ENCODE measurements at regions not wholly inside any gene's neighbourhood (a gene's known extent, or its start where the extent isn't known, plus 50 kb on each side); places are given as distances from the start of the nearest gene placed in this dataset.
A peak's percentile ranks its signal among the peaks of the same experiment; 100 is the strongest.

DNA sequence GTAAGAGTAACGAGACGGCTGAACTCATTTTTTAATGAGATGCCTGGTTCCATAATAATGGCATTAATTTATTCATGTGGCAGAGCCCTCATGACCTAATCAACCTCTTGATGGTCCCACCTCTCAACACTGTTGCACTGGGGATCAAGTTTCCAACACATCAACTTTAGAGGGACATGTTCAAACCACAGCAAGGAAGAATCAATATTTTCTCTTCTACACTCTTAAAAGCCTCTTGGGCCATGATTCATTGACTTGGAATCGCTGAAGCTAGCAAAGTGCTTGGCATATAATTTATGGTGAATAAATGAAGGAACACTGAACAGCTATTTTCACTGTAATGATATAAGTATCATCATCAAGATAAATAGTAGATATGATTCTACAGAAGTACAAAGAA lies 333.0 kb downstream of the TNS1 start:
- H3K27me3 Mint-ChIP-seq: peaks cover under 1% of the 10 kb centered on the region
- POLR2A ChIA-PET: no interaction called here
- CTCF ChIA-PET: no interaction called here
- intact Hi-C loops (cut with DNase I, micrococcal nuclease): no loop called here
- no peaks in the 10 kb centered on the region for H3K36me3 Mint-ChIP-seq (ENCODE audit: low read depth)
- no peaks in the 10 kb centered on the region for H3K9me3 Mint-ChIP-seq (ENCODE audit: low read depth)
- peaks cover 7% of the 10 kb centered on the region for H3K4me1 Mint-ChIP-seq
- no peak overlapping the region for H3K4me3 Mint-ChIP-seq
- no peak overlapping the region for H3K27ac Mint-ChIP-seq
- DNase-seq: no peak
- ATAC-seq: no peak

GRCh38 chr2:217667512-217667911 lies 335.3 kb downstream of the TNS1 start:
- peaks cover 2% of the 10 kb centered on the region for H3K27me3 Mint-ChIP-seq
- no peak for ATAC-seq
- H3K36me3 Mint-ChIP-seq (ENCODE audit: low read depth): no peaks in the 10 kb centered on the region
- ChIA-PET CTCF (interaction anchor here (0.7 to 1.8 kb wide), 3 partner anchors 16 to 1037 kb away, joined by 3 to 11 read pairs (median 3); no protein-coding TSS in a partner anchor), POLR2A (no interaction called here)
- H3K4me1 Mint-ChIP-seq: peaks cover 14% of the 10 kb centered on the region
- DNase-seq: no peak
- intact Hi-C loops (cut with DNase I, micrococcal nuclease): no loop called here
- no peak overlapping the region for H3K4me3 Mint-ChIP-seq
- H3K27ac Mint-ChIP-seq: no peak overlapping the region
- no peaks in the 10 kb centered on the region for H3K9me3 Mint-ChIP-seq (ENCODE audit: low read depth)

DNA sequence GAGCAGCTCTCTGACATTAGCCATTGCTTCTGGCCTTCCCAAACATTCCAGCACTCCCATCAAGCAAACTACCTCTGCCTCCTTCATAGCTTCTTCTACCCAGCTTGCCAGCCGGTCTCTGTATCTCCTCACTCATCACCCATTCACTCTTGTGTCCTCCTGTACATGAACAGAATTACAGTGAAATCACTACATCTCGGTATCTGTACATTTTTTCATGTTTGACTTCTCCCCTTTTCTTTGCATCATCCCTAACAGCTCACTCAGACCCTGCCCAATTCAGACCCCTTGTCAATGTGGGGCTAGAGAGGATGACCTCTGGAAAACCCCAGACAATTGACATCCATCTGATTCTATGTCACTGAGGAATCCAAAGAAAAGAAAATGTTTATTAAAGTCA lies 335.8 kb downstream of the TNS1 start:
- ChIA-PET CTCF (interaction anchor here (0.7 to 1.8 kb wide), 5 partner anchors 14 to 1037 kb away, joined by 3 to 11 read pairs (median 3); no protein-coding TSS in a partner anchor), POLR2A (no interaction called here)
- Mint-ChIP-seq H3K27ac (peak overlapping the region; percentile 8), H3K36me3 (ENCODE audit: low read depth) (no peaks in the 10 kb centered on the region), H3K4me3 (no peak overlapping the region), H3K4me1 (peaks cover 14% of the 10 kb centered on the region), H3K27me3 (peaks cover 2% of the 10 kb centered on the region), H3K9me3 (ENCODE audit: low read depth) (no peaks in the 10 kb centered on the region)
- intact Hi-C loops (cut with DNase I, micrococcal nuclease): no loop called here
- ATAC-seq (no peak), DNase-seq (no peak)

- ATAC-seq (peak; percentile 73), DNase-seq (peak; percentile 24)
- CTCF ChIA-PET: interaction anchor here (0.6 to 1.8 kb wide), 5 partner anchors 13 to 1002 kb away, joined by 3 to 11 read pairs (median 3); no protein-coding TSS in a partner anchor
- Mint-ChIP-seq H3K4me1 (peaks cover 17% of the 10 kb centered on the region), H3K27ac (no peak overlapping the region), H3K9me3 (ENCODE audit: low read depth) (no peaks in the 10 kb centered on the region), H3K27me3 (peaks cover 2% of the 10 kb centered on the region), H3K4me3 (no peak overlapping the region), H3K36me3 (ENCODE audit: low read depth) (no peaks in the 10 kb centered on the region)
- intact Hi-C loops (cut with DNase I, micrococcal nuclease): no loop called here
- POLR2A ChIA-PET: no interaction called here
Measured at GRCh38 chr2:217666338-217666737, 336.5 kb downstream of the TNS1 start.

DNA sequence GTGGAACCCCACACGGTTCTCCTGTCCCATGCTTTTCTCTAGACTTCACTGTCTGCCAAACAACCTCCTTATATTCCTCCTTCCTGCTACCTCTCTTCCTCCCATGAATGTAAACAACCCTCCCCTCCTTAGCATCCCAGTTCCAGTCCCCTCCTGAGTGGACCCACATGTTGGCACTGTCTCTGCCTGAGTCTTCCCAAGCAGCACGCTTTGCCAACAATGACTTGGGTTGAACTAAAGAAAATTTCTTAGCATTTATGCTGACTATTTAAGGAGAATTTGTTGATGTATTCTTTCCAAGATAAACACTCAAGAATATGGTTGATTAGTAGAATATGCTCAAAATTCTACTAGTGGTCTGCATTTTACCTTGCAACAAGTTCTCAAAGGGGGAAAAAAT lies 338.0 kb downstream of the TNS1 start:
- intact Hi-C loops (cut with DNase I, micrococcal nuclease): no loop called here
- H3K27ac Mint-ChIP-seq: no peak overlapping the region
- no peaks in the 10 kb centered on the region for H3K9me3 Mint-ChIP-seq (ENCODE audit: low read depth)
- ATAC-seq (no peak), DNase-seq (no peak)
- H3K4me1 Mint-ChIP-seq: peaks cover 26% of the 10 kb centered on the region
- no peak overlapping the region for H3K4me3 Mint-ChIP-seq
- ChIA-PET POLR2A (no interaction called here), CTCF (no interaction called here)
- H3K36me3 Mint-ChIP-seq (ENCODE audit: low read depth): no peaks in the 10 kb centered on the region
- H3K27me3 Mint-ChIP-seq: peaks cover 4% of the 10 kb centered on the region

DNA sequence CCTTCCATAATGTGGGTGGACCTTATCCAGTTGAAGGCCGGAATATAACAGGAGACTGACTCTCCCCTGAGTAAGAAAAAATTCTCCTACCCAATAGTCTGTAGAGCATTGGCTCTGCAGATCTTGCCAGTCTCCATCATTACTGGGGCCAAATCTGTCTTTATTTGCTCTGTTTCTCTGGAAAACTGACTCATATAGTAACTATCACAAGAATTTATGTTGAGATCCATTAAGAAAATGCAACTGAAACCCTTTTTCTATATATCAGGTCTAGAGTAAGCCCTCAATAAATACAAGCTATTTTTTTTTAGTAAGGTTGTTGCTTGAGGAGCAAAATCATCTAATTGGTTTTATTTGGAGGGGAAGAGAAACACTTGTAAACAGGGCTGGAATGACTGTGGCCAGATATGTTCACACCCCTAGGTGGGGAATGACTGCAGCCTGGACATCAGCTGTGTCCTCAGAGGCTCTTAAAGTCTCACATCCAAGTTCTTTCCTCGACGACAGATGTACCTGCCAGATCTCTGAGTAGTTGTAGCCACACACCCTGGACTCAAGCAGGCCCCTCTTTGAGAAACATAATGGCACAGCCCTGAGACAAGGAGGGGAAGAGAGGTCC lies 339.7 kb downstream of the TNS1 start:
- intact Hi-C loops (cut with DNase I, micrococcal nuclease): no loop called here
- peaks cover 28% of the 10 kb centered on the region for H3K4me1 Mint-ChIP-seq
- CTCF ChIA-PET: interaction anchor here (0.6 to 0.7 kb wide), 2 partner anchors 323 to 973 kb away, joined by 3 read pairs; no protein-coding TSS in a partner anchor
- peaks cover 4% of the 10 kb centered on the region for H3K27me3 Mint-ChIP-seq
- H3K9me3 Mint-ChIP-seq (ENCODE audit: low read depth): no peaks in the 10 kb centered on the region
- ATAC-seq: peak; percentile 44
- H3K36me3 Mint-ChIP-seq (ENCODE audit: low read depth): no peaks in the 10 kb centered on the region
- H3K4me3 Mint-ChIP-seq: no peak overlapping the region
- POLR2A ChIA-PET: interaction anchor here (0.5 kb wide), 1 partner anchor 9 kb away, joined by 5 read pairs; no protein-coding TSS in a partner anchor
- H3K27ac Mint-ChIP-seq: no peak overlapping the region
- no peak for DNase-seq

DNA sequence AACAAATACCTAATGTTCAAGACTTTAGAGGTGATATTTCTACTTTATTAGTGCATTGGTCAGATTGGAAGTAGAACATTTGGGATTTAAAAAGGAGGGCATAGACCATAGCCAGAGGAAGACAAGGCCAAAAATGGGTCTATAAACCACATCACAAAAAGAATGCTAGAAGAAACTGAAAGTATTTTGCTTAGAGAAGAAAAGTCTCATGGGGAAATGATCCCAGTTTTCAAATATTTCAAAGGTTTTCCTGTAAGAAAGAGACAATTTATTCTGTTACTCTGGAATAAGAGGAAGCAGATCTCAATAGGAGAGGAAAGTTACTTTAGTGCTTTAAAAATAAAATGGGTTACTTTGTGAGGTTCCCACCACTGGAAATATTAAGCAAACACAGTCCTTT lies 341.4 kb downstream of the TNS1 start:
- no peak for ATAC-seq
- H3K9me3 Mint-ChIP-seq (ENCODE audit: low read depth): no peaks in the 10 kb centered on the region

DNA sequence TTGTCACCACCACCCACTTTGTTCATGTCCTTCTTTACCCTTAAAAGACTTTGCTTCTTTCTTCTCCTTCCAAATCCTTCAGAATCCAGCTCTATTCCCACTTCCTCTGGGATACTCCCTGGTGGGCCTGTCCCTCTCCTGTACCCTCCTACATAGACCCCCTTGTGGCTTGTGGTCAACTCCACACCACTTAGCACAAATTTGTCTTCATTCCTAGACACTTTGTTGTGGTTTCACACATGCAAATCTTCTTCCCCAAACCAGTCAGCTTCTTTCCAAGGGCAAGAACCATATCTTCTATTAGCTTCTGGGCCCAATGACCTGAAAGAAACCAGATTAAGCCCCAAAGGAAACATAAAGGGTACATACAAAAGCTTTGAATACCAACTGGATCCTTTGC lies 342.4 kb downstream of the TNS1 start:
- Mint-ChIP-seq H3K36me3 (ENCODE audit: low read depth) (no peaks in the 10 kb centered on the region), H3K27ac (no peak overlapping the region), H3K4me1 (peaks cover 21% of the 10 kb centered on the region), H3K9me3 (ENCODE audit: low read depth) (no peaks in the 10 kb centered on the region), H3K4me3 (no peak overlapping the region), H3K27me3 (peaks cover 4% of the 10 kb centered on the region)
- DNase-seq (no peak), ATAC-seq (no peak)
- ChIA-PET CTCF (interaction anchor here (2.6 kb wide), 1 partner anchor 9 kb away, joined by 10 read pairs; no protein-coding TSS in a partner anchor), POLR2A (no interaction called here)
- intact Hi-C loops (cut with DNase I, micrococcal nuclease): no loop called here

More for the DNA sequence above, 341.4 kb downstream of the TNS1 start:
- ChIA-PET CTCF (interaction anchor here (1.0 to 2.6 kb wide), 2 partner anchors 10 to 599 kb away, joined by 3 to 10 read pairs; no protein-coding TSS in a partner anchor), POLR2A (no interaction called here)
- no peak for DNase-seq
- Mint-ChIP-seq H3K27ac (no peak overlapping the region), H3K27me3 (peaks cover 4% of the 10 kb centered on the region), H3K4me1 (peaks cover 26% of the 10 kb centered on the region), H3K36me3 (ENCODE audit: low read depth) (no peaks in the 10 kb centered on the region), H3K4me3 (no peak overlapping the region)
- intact Hi-C loops (cut with DNase I, micrococcal nuclease): no loop called here

DNA sequence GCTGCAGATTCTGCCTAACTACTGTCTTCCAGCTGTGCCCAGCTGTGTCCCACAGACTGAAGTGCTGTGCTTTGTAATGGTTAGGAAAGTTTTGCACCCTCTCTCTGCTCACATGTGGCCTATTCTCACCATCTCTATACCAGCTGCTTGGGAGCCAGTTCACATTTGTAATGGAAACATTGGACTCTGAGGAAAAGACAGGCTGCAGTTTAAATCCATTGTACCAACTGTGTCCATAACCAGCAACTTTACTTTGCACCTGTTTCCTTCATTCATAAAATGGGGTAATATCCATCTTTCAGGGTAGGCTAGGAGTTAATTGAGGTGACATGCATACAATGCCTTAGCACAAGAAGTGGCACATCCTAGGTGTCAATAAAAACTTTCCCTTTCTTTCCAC lies 344.0 kb downstream of the TNS1 start:
- Mint-ChIP-seq H3K4me3 (no peak overlapping the region), H3K36me3 (ENCODE audit: low read depth) (no peaks in the 10 kb centered on the region), H3K4me1 (peaks cover 21% of the 10 kb centered on the region), H3K27ac (no peak overlapping the region), H3K27me3 (peaks cover 2% of the 10 kb centered on the region), H3K9me3 (ENCODE audit: low read depth) (no peaks in the 10 kb centered on the region)
- intact Hi-C loops (cut with DNase I, micrococcal nuclease): no loop called here
- POLR2A ChIA-PET: no interaction called here
- DNase-seq (no peak), ATAC-seq (no peak)
- CTCF ChIA-PET: no interaction called here

DNA sequence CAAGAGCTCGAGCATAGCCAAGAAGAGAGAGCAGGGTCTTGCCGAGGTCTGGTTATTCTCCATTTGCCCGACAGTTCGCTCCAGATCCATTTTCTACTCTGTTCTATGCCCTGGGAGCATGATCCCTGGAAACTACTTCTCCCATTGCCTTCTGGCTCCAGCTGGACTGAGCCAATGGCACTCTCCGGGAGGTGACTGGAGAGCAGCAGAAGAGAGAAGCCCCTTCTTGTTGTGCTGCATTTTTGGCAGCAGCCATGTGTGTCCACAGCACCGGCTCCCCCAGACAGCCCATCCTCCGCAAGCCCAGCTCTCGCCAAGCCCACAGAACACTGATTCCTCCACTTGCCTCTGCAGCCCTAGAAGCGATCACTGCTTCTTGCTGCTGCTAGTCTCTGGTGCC lies 345.5 kb downstream of the TNS1 start:
- no peak for ATAC-seq
- no peaks in the 10 kb centered on the region for H3K36me3 Mint-ChIP-seq (ENCODE audit: low read depth)
- no peak for DNase-seq
- H3K9me3 Mint-ChIP-seq (ENCODE audit: low read depth): no peaks in the 10 kb centered on the region
- intact Hi-C loops (cut with DNase I, micrococcal nuclease): no loop called here
- peaks cover 14% of the 10 kb centered on the region for H3K4me1 Mint-ChIP-seq
- ChIA-PET POLR2A (no interaction called here), CTCF (no interaction called here)
- H3K27me3 Mint-ChIP-seq: peaks cover 4% of the 10 kb centered on the region
- no peak overlapping the region for H3K27ac Mint-ChIP-seq
- H3K4me3 Mint-ChIP-seq: no peak overlapping the region

GRCh38 chr2:217656316-217656715 lies 346.5 kb downstream of the TNS1 start:
- no peak overlapping the region for H3K27ac Mint-ChIP-seq
- H3K27me3 Mint-ChIP-seq: peaks cover 4% of the 10 kb centered on the region
- H3K4me1 Mint-ChIP-seq: peaks cover 11% of the 10 kb centered on the region
- intact Hi-C loops (cut with DNase I, micrococcal nuclease): no loop called here
- no peaks in the 10 kb centered on the region for H3K9me3 Mint-ChIP-seq (ENCODE audit: low read depth)
- ChIA-PET CTCF (interaction anchor here (1.0 to 1.2 kb wide), 3 partner anchors 46 to 56 kb away, joined by 3 to 4 read pairs (median 3); no protein-coding TSS in a partner anchor), POLR2A (no interaction called here)
- no peak overlapping the region for H3K4me3 Mint-ChIP-seq
- ATAC-seq (no peak), DNase-seq (no peak)
- H3K36me3 Mint-ChIP-seq (ENCODE audit: low read depth): no peaks in the 10 kb centered on the region

DNA sequence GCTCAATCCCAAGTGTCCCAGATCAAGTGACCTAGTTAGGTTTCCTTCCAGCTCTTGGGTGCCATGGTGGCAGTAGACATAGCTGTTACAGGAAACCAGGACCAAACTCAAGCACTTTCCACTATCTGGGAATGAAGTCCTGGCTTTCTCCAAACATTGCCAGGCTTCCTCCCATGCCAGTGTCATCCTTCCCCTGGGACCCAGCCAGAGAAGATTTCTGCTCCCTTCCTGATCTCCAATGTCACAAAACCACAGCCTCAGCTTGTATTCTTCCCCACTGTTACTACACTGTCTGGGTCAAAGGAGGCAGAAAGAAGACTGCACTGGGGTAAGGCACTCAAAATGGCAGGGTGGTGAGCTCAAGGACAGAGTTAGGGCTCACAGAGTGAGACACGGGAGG lies 347.1 kb downstream of the TNS1 start:
- Mint-ChIP-seq H3K27ac (no peak overlapping the region), H3K9me3 (ENCODE audit: low read depth) (no peaks in the 10 kb centered on the region), H3K36me3 (ENCODE audit: low read depth) (no peaks in the 10 kb centered on the region), H3K27me3 (peaks cover 4% of the 10 kb centered on the region), H3K4me3 (no peak overlapping the region), H3K4me1 (peaks cover 10% of the 10 kb centered on the region)
- ATAC-seq: no peak
- ChIA-PET CTCF (interaction anchor here (1.0 to 1.2 kb wide), 4 partner anchors 45 to 145 kb away, joined by 3 to 4 read pairs (median 3); no protein-coding TSS in a partner anchor), POLR2A (no interaction called here)
- no peak for DNase-seq
- intact Hi-C loops (cut with DNase I, micrococcal nuclease): no loop called here

All from activated CD4-positive, alpha-beta T cell treated with anti-CD3 and anti-CD28 coated beads for 36 hours (primary cell).